IPS-20b (cell line): ENCODE measurements at regions not wholly inside any gene's neighbourhood (a gene's known extent, or its start where the extent isn't known, plus 50 kb on each side); places are given as distances from the start of the nearest gene placed in this dataset.
"Not testable (repeated sequence)": the region's sequence is repeated elsewhere in the genome, so short reads cannot be mapped to it uniquely, and the experiment has no call there.

Experiments used
- H3K27ac ChIP-seq: one replicate; pipeline ENCODE4 v1.5.1; 2013; ENCODE audit warnings: low read length
- H3K27me3 ChIP-seq: 2 replicates; pipeline ENCODE4 v1.6.1; 2013; ENCODE audit warnings: mild to moderate bottlenecking, low read length, inconsistent platforms; ENCODE audit not compliant: insufficient read depth
- H3K36me3 ChIP-seq: 2 replicates; pipeline ENCODE4 v1.6.1; 2013; ENCODE audit warnings: low read depth, mild to moderate bottlenecking, inconsistent platforms, low read length, moderate library complexity; ENCODE audit not compliant: insufficient read depth
- H3K4me1 ChIP-seq: 2 replicates; pipeline ENCODE4 v1.6.1; 2013; ENCODE audit warnings: mild to moderate bottlenecking, control low read depth, inconsistent platforms, low read length, moderate library complexity; ENCODE audit not compliant: insufficient read depth
- H3K4me3 ChIP-seq: 2 replicates; pipeline ENCODE4 v1.5.1; 2013; ENCODE audit warnings: mild to moderate bottlenecking, low read length, inconsistent platforms
- H3K9ac ChIP-seq: 2 replicates; pipeline ENCODE4 v1.6.1; 2013; ENCODE audit warnings: low read depth, mild to moderate bottlenecking, inconsistent platforms, low read length, moderate library complexity
- H3K9me3 ChIP-seq: 2 replicates; pipeline ENCODE4 v1.6.1; 2013; ENCODE audit warnings: mild to moderate bottlenecking, low read depth, low read length, inconsistent platforms; ENCODE audit not compliant: insufficient read depth

GRCh38 chr5:167061695-167062094, 1229.8 kb upstream of the WWC1 start:
- peaks cover 7% of the 10 kb centered on the region; the same call in 1 of the 2 replicates for H3K4me1 ChIP-seq
- H3K9ac ChIP-seq, result no peak overlapping the region
- no peaks in the 10 kb centered on the region for H3K9me3 ChIP-seq
- H3K27ac ChIP-seq, result no peak overlapping the region
- H3K36me3 ChIP-seq, result no peaks in the 10 kb centered on the region
- no peaks in the 10 kb centered on the region for H3K27me3 ChIP-seq
- no peak overlapping the region for H3K4me3 ChIP-seq

- Histone ChIP-seq H3K4me3 (no peak overlapping the region), H3K36me3 (no peaks in the 10 kb centered on the region), H3K9me3 (no peaks in the 10 kb centered on the region), H3K9ac (no peak overlapping the region), H3K4me1 (peaks cover 7% of the 10 kb centered on the region; the same call in 1 of the 2 replicates), H3K27ac (no peak overlapping the region), H3K27me3 (no peaks in the 10 kb centered on the region)
These were observed 1228.3 kb upstream of the WWC1 start for GRCh38 chr5:167063116-167063515.

- no peak overlapping the region for H3K27ac ChIP-seq
- H3K4me1 ChIP-seq, result peaks cover 7% of the 10 kb centered on the region; the same call in 1 of the 2 replicates
These were observed 1227.7 kb upstream of the WWC1 start for GRCh38 chr5:167063788-167064187.

GRCh38 chr5:167064198-167064776, 1227.2 kb upstream of the WWC1 start:
- Histone ChIP-seq H3K4me3 (no peak overlapping the region), H3K27me3 (no peaks in the 10 kb centered on the region), H3K9me3 (no peaks in the 10 kb centered on the region), H3K4me1 (peaks cover 7% of the 10 kb centered on the region; the same call in 1 of the 2 replicates), H3K36me3 (no peaks in the 10 kb centered on the region), H3K9ac (no peak overlapping the region), H3K27ac (no peak overlapping the region)

More at GRCh38 chr5:167063788-167064187, 1227.7 kb upstream of the WWC1 start:
- H3K36me3 ChIP-seq, result no peaks in the 10 kb centered on the region
- no peak overlapping the region for H3K9ac ChIP-seq
- no peaks in the 10 kb centered on the region for H3K27me3 ChIP-seq
- H3K9me3 ChIP-seq, result no peaks in the 10 kb centered on the region
- H3K4me3 ChIP-seq, result no peak overlapping the region

- Histone ChIP-seq H3K9ac (no peak overlapping the region), H3K27me3 (no peaks in the 10 kb centered on the region), H3K36me3 (no peaks in the 10 kb centered on the region), H3K4me1 (peaks cover 7% of the 10 kb centered on the region; the same call in 1 of the 2 replicates), H3K9me3 (no peaks in the 10 kb centered on the region), H3K27ac (no peak overlapping the region), H3K4me3 (no peak overlapping the region)
These were observed 1225.7 kb upstream of the WWC1 start for GRCh38 chr5:167065794-167066193.

- Histone ChIP-seq H3K9ac (no peak overlapping the region), H3K36me3 (no peaks in the 10 kb centered on the region), H3K27ac (no peak overlapping the region), H3K4me3 (no peak overlapping the region), H3K4me1 (no peaks in the 10 kb centered on the region), H3K9me3 (no peaks in the 10 kb centered on the region), H3K27me3 (no peaks in the 10 kb centered on the region)
These were observed 1219.3 kb upstream of the WWC1 start for GRCh38 chr5:167071981-167072610.

- no peak overlapping the region for H3K4me3 ChIP-seq
- no peaks in the 10 kb centered on the region for H3K4me1 ChIP-seq
- no peaks in the 10 kb centered on the region for H3K27me3 ChIP-seq
- H3K36me3 ChIP-seq, result no peaks in the 10 kb centered on the region
- no peaks in the 10 kb centered on the region for H3K9me3 ChIP-seq
- no peak overlapping the region for H3K27ac ChIP-seq
- H3K9ac ChIP-seq, result no peak overlapping the region
These were observed 1209.9 kb upstream of the WWC1 start for GRCh38 chr5:167081561-167081960.

- H3K27me3 ChIP-seq, result no peaks in the 10 kb centered on the region
- H3K4me1 ChIP-seq, result no peaks in the 10 kb centered on the region
- no peak overlapping the region for H3K9ac ChIP-seq
- no peak overlapping the region for H3K27ac ChIP-seq
- H3K4me3 ChIP-seq, result no peak overlapping the region
- no peaks in the 10 kb centered on the region for H3K36me3 ChIP-seq
- no peaks in the 10 kb centered on the region for H3K9me3 ChIP-seq
These were observed 1194.6 kb upstream of the WWC1 start for GRCh38 chr5:167096816-167097215.

GRCh38 chr5:167104351-167104750, 1187.1 kb upstream of the WWC1 start:
- no peaks in the 10 kb centered on the region for H3K27me3 ChIP-seq
- H3K4me3 ChIP-seq, result no peak overlapping the region
- no peaks in the 10 kb centered on the region for H3K36me3 ChIP-seq
- no peaks in the 10 kb centered on the region for H3K4me1 ChIP-seq
- H3K9me3 ChIP-seq, result no peaks in the 10 kb centered on the region
- H3K9ac ChIP-seq, result no peak overlapping the region
- H3K27ac ChIP-seq, result no peak overlapping the region

- H3K9ac ChIP-seq, result no peak overlapping the region
- H3K4me1 ChIP-seq, result no peaks in the 10 kb centered on the region
- H3K9me3 ChIP-seq, result no peaks in the 10 kb centered on the region
- H3K27me3 ChIP-seq, result no peaks in the 10 kb centered on the region
- H3K27ac ChIP-seq, result no peak overlapping the region
- no peaks in the 10 kb centered on the region for H3K36me3 ChIP-seq
- no peak overlapping the region for H3K4me3 ChIP-seq
These were observed 1185.5 kb upstream of the WWC1 start for GRCh38 chr5:167105941-167106340.

- H3K27ac ChIP-seq, result no peak overlapping the region
- H3K36me3 ChIP-seq, result no peaks in the 10 kb centered on the region
- no peaks in the 10 kb centered on the region for H3K9me3 ChIP-seq
- no peaks in the 10 kb centered on the region for H3K27me3 ChIP-seq
- H3K4me1 ChIP-seq, result no peaks in the 10 kb centered on the region
- H3K9ac ChIP-seq, result no peak overlapping the region
- H3K4me3 ChIP-seq, result no peak overlapping the region
These were observed 1183.8 kb upstream of the WWC1 start for GRCh38 chr5:167107684-167108083.

- not testable (repeated sequence) for H3K27me3 ChIP-seq, H3K4me1 ChIP-seq, H3K36me3 ChIP-seq, H3K27ac ChIP-seq, H3K9me3 ChIP-seq, H3K9ac ChIP-seq, H3K4me3 ChIP-seq
These were observed 1183.2 kb upstream of the WWC1 start for GRCh38 chr5:167108266-167108665.
